ENCODE measurements at regions not wholly inside any gene's neighbourhood (a gene's known extent, or its start where the extent isn't known, plus 50 kb on each side); places are given as distances from the start of the nearest gene placed in this dataset.
A peak's percentile ranks its signal among the peaks of the same experiment; 100 is the strongest.

DNA sequence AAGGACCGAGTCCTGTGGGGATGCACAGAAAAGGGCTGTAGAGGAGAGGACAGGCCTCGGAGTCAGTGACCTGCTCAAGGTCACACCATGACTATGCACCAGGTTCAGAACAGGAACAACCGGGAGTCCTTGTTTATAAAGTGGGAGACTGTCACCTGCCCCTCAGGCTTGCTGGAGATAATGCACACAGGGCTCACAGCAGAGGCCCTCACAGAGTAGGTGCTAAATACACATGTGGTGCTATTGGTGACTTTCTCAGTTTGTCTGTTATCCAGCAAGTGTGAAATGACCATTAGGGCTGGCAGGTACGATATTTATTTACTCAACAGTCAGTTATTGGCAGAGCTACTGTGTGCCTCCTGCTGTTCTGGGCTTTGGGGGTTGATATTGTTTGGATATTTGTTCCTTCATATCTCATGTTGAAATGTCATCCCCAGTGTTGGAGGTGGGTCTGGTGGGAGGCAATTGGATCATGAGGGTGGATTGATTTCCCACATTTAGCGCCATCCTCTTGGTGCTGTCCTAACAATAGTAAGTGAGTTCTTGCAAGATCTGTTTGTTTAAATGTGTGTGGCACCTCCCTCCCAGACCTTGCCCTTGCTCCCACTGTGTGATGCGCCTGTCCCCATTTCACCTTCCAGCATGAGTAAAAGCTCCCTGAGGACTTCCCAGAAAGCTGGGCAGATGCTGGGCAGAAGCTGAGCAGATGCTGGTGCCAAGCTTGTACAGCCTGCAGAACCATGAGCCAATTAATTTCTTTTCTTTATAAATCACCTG lies 162.1 kb upstream of the MPHOSPH6 start:
- peaks cover 0 to 27% (median 12%) of the 10 kb centered on the region in 10 experiments; a peak in 18 of 20 replicates for H3K4me1 ChIP-seq
- H3K36me3 ChIP-seq: no peaks in the 10 kb centered on the region
- peaks cover 0 to 5% (median 0%) of the 10 kb centered on the region in 11 experiments; a peak in 4 of 22 replicates for H3K9me3 ChIP-seq (replicated peaks in 1 of 11)
- no peak overlapping the region for H3K4me3 ChIP-seq
- peak overlapping the region in 8 of 11 experiments; percentile 8 to 64 (median 54); a peak in 13 of 22 replicates for H3K27ac ChIP-seq
- TF ChIP-seq Cebpa-rat (IDR thresholded peaks at IDR 0.05): no peak
- H3K9ac ChIP-seq: no peak overlapping the region; a peak in 1 of 22 replicates
- H3K27me3 ChIP-seq: no peaks in the 10 kb centered on the region
- no peaks in the 10 kb centered on the region for H4K20me1 ChIP-seq
- H3K4me2 ChIP-seq: peak overlapping the region in 9 of 11 experiments; percentile 20 to 53 (median 36); a peak in 14 of 22 replicates

DNA sequence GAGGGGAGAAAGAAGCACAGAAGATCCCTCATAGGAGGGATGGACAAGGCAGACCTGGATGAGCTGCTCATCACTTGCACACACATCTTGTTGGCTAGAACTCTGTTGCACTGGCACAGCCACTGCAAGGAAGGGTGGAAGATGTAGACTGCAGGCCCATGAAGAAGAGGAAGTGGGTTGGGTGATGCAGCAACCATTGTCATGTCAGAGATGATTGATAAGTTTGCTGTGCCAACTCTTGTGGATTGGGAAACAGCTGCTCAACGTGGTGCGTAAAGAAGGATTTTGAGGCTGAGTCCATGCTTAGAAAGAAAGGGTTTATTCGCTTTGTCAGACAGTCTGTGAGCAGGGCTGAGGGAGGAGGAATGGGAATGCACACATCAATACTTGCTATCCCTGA lies 161.4 kb upstream of the MPHOSPH6 start:
- peak in 5 of 11 experiments; percentile 29 to 66 (median 50); a peak in 6 of 22 replicates for TF ChIP-seq Cebpa-rat (IDR thresholded peaks at IDR 0.05)
- no peaks in the 10 kb centered on the region for H3K36me3 ChIP-seq
- H3K27ac ChIP-seq: peak overlapping the region in 8 of 11 experiments; percentile 11 to 64 (median 54); a peak in 13 of 22 replicates
- H3K9me3 ChIP-seq (replicated peaks in 1 of 11): peaks cover 0 to 5% (median 0%) of the 10 kb centered on the region in 11 experiments; a peak in 4 of 22 replicates
- no peaks in the 10 kb centered on the region for H4K20me1 ChIP-seq
- no peaks in the 10 kb centered on the region for H3K27me3 ChIP-seq
- H3K4me3 ChIP-seq: no peak overlapping the region
- peak overlapping the region in 10 of 11 experiments; percentile 20 to 53 (median 34); a peak in 16 of 22 replicates for H3K4me2 ChIP-seq
- no peak overlapping the region for H3K9ac ChIP-seq
- H3K4me1 ChIP-seq: peaks cover 0 to 27% (median 12%) of the 10 kb centered on the region in 10 experiments; a peak in 18 of 20 replicates

DNA sequence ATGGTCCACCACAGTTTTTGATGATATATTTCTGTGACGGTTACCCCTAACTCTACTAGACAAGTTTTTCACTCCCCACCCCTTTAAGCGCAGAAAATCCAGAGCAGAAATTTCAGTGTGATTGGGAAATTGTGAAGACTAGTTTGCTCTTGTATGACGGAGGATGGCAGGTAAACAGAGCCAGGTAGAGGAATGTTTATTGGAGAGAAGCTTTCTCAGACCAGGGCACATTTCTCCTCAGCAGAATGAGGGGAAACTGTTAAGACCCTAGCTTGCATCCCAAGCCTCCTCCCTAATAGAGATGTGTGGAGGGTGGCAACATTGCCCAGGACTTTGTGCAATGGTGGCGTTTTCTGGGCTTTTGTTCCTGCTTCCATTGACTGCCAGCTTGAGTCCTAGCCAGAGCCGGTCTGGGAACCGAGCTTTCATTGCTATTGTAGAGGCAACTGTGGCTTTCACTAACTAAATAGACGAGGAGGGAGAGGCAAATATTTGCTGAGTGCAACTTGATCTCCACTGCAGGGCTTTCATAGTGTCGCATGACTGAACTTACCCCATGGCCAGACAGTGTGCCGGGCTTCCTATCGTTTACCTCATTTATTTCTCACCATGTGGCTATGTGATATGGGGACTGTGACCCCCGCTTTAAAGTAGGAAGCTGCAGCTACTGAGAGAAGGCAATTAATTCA lies 159.6 kb upstream of the MPHOSPH6 start:
- TF ChIP-seq Cebpa-rat (IDR thresholded peaks at IDR 0.05): no peak
- no peaks in the 10 kb centered on the region for H3K27me3 ChIP-seq
- H3K4me3 ChIP-seq: no peak overlapping the region
- H3K36me3 ChIP-seq: no peaks in the 10 kb centered on the region
- H3K4me1 ChIP-seq: peaks cover 0 to 27% (median 12%) of the 10 kb centered on the region in 10 experiments; a peak in 18 of 20 replicates
- no peak overlapping the region for H3K9ac ChIP-seq
- H3K9me3 ChIP-seq (replicated peaks in 1 of 11): peaks cover under 1 to 13% (median 5%) of the 10 kb centered on the region in 11 experiments; a peak in 16 of 22 replicates
- no peak overlapping the region for H3K4me2 ChIP-seq
- H3K27ac ChIP-seq: no peak overlapping the region
- no peaks in the 10 kb centered on the region for H4K20me1 ChIP-seq

DNA sequence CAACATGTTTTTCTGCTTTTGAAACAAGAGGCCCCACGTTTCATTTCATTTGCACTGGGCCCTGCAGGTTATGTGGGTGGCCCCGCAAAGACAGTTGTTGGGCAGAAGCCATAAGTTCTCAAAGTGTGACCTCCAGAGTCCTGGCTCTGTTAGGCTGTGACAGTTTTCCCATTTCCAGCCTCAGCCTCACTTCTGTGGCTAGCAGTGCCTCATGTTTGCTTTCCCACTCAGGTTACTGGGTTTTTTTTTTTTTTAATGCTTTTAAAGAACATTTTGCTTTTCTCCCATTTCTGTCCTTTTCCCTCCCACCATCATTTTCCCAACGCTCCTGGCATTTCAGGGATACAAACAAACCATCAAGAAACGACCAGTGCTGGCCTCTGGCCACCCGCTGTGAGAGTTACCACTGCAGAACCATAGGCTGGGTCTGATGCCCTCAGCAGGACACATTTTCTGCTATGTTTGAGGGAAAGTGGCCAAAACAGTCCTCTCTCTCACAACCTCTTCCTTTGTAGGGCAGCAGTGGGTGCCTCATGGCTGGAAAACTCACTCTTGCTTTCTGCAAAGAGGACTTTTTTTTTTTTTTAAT lies 159.0 kb upstream of the MPHOSPH6 start:
- no peak overlapping the region for H3K4me2 ChIP-seq
- H3K27ac ChIP-seq: no peak overlapping the region
- no peak overlapping the region for H3K4me3 ChIP-seq
- H4K20me1 ChIP-seq: no peaks in the 10 kb centered on the region
- H3K4me1 ChIP-seq: peaks cover 0 to 25% (median 12%) of the 10 kb centered on the region in 10 experiments; a peak in 18 of 20 replicates
- no peak for TF ChIP-seq Cebpa-rat (IDR thresholded peaks at IDR 0.05)
- no peak overlapping the region for H3K9ac ChIP-seq
- H3K36me3 ChIP-seq: no peaks in the 10 kb centered on the region
- H3K27me3 ChIP-seq: no peaks in the 10 kb centered on the region
- peaks cover 7 to 20% (median 12%) of the 10 kb centered on the region in 11 experiments for H3K9me3 ChIP-seq (replicated peaks in 1 of 11)

DNA sequence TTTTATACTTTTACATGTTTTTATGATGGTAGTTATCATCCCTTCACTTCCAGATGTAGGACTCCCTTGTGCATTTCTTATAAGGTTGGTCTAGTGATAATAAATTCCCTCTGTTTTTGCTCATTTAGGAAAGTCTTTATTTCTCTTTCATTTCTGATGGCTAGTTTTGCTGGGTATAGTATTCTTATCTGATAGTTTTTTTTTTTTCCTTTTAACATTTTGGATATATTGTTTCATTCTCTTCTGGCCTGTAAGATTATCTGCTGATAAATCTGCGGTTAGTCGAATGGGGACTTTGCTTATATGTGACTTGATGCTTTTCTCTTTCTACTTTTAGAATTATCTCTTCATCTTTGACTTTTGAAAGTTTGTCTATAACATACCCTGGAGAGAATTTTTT lies 153.1 kb upstream of the MPHOSPH6 start:
- no peaks in the 10 kb centered on the region for H3K27me3 ChIP-seq
- no peak overlapping the region for H3K27ac ChIP-seq
- TF ChIP-seq Cebpa-rat (IDR thresholded peaks at IDR 0.05): no peak
- no peaks in the 10 kb centered on the region for H3K4me1 ChIP-seq
- peaks cover 0 to 4% (median 0%) of the 10 kb centered on the region in 11 experiments; a peak in 1 of 22 replicates for H3K36me3 ChIP-seq
- H3K9me3 ChIP-seq (replicated peaks in 1 of 11): peaks cover 22 to 37% (median 30%) of the 10 kb centered on the region in 11 experiments
- no peak overlapping the region for H3K9ac ChIP-seq
- H4K20me1 ChIP-seq: no peaks in the 10 kb centered on the region
- no peak overlapping the region for H3K4me2 ChIP-seq
- no peak overlapping the region; a peak in 1 of 20 replicates for H3K4me3 ChIP-seq

DNA sequence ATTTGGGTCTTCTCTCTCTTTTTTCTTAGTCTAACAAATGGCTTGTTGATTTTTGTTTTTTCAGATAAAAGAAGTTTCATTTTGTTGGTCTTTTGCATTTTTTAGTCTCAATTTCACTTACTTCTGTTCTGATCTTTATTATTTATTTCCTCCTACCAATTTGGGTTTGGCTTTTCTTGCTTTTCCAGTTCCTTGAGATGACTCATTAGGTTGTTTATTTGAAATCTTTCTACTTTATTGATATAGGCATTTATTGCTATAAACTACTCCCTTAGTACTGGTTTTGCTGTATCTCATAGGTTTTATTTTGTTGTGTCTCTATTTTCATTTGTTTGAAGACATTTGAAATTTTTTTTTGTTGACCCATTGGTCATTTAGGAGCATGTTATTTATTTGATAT lies 152.2 kb upstream of the MPHOSPH6 start:
- Histone ChIP-seq H3K4me1 (no peaks in the 10 kb centered on the region), H3K27ac (no peak overlapping the region), H3K4me2 (no peak overlapping the region), H3K9ac (no peak overlapping the region), H4K20me1 (no peaks in the 10 kb centered on the region), H3K36me3 (peaks cover 0 to 4% (median 0%) of the 10 kb centered on the region in 11 experiments; a peak in 1 of 22 replicates), H3K27me3 (no peaks in the 10 kb centered on the region), H3K4me3 (no peak overlapping the region), H3K9me3 (replicated peaks in 1 of 11) (peaks cover 22 to 37% (median 30%) of the 10 kb centered on the region in 11 experiments)
- no peak for TF ChIP-seq Cebpa-rat (IDR thresholded peaks at IDR 0.05)

DNA sequence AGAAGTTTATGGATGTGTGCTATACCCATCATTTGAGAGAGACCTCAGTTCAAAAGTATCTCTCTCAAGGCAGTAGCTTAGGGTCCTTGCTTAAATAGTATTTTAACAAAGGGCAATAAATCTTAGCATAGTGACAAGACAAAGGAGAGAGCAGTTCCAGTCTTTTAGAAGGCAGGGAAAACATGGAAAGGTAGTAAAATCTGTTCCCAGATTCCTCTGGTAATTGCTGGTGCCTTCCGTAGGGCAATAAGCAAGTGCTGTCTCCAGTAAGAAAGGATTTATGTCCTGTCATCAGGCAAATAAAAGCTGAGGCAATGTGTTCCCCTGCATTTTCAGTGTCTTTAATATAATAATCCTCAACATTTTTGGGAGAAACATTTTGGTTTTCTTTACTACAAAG lies 149.0 kb upstream of the MPHOSPH6 start:
- peaks cover 0 to 4% (median 0%) of the 10 kb centered on the region in 11 experiments; a peak in 1 of 22 replicates for H3K36me3 ChIP-seq
- H3K9me3 ChIP-seq (replicated peaks in 1 of 11): peaks cover 14 to 26% (median 19%) of the 10 kb centered on the region in 11 experiments
- H3K4me1 ChIP-seq: no peaks in the 10 kb centered on the region
- H3K9ac ChIP-seq: no peak overlapping the region
- no peaks in the 10 kb centered on the region for H3K27me3 ChIP-seq
- H3K27ac ChIP-seq: no peak overlapping the region
- no peak overlapping the region for H3K4me2 ChIP-seq
- no peak overlapping the region for H3K4me3 ChIP-seq
- no peaks in the 10 kb centered on the region for H4K20me1 ChIP-seq
- no peak for TF ChIP-seq Cebpa-rat (IDR thresholded peaks at IDR 0.05)

DNA sequence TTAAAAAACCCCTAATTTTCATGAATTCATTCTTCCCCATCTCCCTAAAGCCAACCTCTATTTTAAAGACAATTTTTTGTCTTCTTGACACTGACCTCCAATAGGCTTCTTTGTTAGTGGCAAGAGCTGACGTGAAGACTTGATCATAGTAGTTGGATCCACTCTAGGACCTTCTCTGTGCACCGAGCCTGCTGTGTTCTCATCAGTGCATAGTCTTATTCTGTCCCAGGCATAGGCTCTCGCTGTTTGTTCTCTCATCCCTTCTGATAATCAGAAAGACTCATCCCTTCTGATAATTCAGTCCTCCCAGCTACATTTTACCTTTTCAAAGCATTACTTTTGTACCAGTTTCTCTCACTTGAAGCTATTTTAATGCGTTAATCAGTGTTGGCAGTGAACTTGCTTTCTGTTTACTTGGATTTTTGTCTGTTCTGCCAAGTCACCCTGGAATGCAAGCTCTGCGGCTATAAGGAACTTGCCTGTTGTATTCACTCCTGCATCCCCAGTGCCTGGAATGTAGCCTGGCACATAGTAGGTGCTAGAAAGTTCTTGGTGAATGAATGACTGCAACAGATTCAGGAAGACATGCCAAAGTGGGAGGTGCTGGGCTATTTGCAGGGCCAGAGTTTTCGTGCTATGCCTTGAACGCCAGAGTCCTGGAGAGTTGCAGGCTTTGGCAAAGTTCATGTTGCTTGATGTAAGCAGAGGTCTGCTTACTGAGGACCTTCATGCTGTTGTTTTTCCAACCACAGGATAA lies 147.6 kb upstream of the MPHOSPH6 start:
- H3K27ac ChIP-seq: no peak overlapping the region
- TF ChIP-seq Cebpa-rat (IDR thresholded peaks at IDR 0.05): no peak
- H3K36me3 ChIP-seq: no peaks in the 10 kb centered on the region
- H3K4me2 ChIP-seq: no peak overlapping the region
- H3K4me1 ChIP-seq: no peaks in the 10 kb centered on the region
- no peak overlapping the region for H3K9ac ChIP-seq
- H3K4me3 ChIP-seq: no peak overlapping the region
- H4K20me1 ChIP-seq: no peaks in the 10 kb centered on the region
- no peaks in the 10 kb centered on the region for H3K27me3 ChIP-seq
- H3K9me3 ChIP-seq (replicated peaks in 1 of 11): peaks cover 0 to 15% (median 5%) of the 10 kb centered on the region in 11 experiments; a peak in 19 of 22 replicates
